C4-2B (cell line): ENCODE measurements at regions not wholly inside any gene's neighbourhood (a gene's known extent, or its start where the extent isn't known, plus 50 kb on each side); places are given as distances from the start of the nearest gene placed in this dataset.

Source experiments
- H3K27ac ChIP-seq: fragments of 450-650 bp; 2 replicates; pipeline ENCODE4 v1.5.1; 2017
- ZFX ChIP-seq: fragments of 450-650 bp; IDR thresholded peaks from 2 replicates; pipeline ENCODE4 v1.6.1; 2017
- TF ChIP-seq, protein P1 (sequence below): fragments of 450-650 bp; conservative IDR thresholded peaks from 2 replicates; pipeline ENCODE4 v1.5.1; 2017; ENCODE audit warnings: mild to moderate bottlenecking

DNA sequence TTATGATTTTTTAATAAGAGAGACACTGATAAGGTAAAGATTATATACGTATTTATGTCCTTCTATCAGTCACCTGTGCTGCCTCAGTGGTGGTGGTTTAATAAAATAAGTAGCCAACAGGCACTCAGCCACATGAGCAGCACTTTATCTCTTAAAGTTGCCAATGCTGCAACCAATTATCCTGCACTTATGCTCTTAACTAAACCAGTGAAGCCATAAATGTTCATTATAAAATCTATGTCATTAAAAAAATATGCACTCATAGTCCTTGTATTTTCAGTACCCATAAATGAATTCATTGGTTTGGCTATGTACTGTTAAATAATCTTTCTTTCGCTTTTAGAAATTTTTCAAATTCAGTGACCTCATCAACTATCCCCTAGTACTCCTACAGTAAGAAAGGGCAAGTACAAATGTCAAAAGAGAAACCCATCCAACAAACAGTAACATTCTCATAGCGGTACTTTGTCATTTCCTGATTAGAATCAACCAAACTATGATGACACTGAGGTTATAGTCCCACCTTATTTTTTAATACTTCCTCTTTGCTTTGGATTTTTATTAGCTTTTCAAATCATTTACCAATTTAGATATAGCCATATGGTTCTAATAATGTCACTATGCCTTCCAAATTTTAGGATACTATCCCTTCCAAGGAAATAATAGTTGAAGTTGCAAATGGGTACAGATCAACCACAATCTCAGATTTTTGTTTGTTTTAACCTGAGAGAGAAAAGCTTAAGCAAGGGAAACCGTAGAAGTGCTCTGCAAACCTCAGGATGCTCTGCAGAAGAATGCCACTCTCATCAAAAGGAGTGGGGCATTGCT is 190.9 kb downstream of the KLF12 start:
- no peak for TF ChIP-seq ZFX
- TF ChIP-seq, protein P1, sequence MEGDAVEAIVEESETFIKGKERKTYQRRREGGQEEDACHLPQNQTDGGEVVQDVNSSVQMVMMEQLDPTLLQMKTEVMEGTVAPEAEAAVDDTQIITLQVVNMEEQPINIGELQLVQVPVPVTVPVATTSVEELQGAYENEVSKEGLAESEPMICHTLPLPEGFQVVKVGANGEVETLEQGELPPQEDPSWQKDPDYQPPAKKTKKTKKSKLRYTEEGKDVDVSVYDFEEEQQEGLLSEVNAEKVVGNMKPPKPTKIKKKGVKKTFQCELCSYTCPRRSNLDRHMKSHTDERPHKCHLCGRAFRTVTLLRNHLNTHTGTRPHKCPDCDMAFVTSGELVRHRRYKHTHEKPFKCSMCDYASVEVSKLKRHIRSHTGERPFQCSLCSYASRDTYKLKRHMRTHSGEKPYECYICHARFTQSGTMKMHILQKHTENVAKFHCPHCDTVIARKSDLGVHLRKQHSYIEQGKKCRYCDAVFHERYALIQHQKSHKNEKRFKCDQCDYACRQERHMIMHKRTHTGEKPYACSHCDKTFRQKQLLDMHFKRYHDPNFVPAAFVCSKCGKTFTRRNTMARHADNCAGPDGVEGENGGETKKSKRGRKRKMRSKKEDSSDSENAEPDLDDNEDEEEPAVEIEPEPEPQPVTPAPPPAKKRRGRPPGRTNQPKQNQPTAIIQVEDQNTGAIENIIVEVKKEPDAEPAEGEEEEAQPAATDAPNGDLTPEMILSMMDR = no peak

DNA sequence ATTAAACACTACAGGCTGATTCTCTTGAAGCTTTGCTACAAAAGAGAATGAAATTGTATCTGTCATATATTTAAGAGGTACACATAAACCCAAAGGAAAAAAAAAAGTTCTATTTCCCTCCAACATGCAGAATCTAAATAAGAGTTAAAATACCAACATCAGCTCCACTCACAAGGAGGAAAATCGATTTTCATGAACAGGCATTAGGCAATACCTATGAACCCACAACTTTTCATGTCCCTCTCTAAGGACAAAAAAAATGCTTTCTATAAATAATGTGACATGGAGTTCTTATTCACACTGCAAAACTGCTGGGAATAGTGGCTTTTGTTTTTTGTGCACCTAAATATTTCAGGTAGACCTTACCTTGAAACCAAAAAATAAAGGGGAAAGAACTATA is 192.5 kb downstream of the KLF12 start:
- H3K27ac ChIP-seq = no peak overlapping the region
- TF ChIP-seq, protein P1 = no peak
- TF ChIP-seq ZFX = no peak

More for the DNA sequence above, 190.9 kb downstream of the KLF12 start:
- H3K27ac ChIP-seq = no peak overlapping the region

DNA sequence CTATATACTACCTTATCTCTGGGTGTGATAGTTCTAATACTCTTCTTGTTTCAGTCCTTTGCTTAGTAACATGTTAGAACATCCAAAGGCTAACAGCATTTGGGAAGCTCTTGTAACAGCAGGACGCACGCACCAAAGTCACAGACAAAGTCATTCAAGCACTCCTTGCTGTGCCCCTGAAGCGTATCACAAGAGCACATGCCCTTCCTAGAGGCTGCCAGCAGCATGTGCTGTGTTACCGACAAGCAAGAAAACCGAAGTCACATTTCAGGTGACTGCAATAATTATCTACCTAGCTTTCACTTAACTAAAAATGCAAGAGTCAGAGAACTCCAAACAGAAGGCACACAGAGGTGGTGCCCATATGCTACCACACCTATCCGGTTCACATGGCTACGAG is 194.1 kb downstream of the KLF12 start:
- H3K27ac ChIP-seq = no peak overlapping the region
- no peak for TF ChIP-seq ZFX
- TF ChIP-seq, protein P1 = no peak

DNA sequence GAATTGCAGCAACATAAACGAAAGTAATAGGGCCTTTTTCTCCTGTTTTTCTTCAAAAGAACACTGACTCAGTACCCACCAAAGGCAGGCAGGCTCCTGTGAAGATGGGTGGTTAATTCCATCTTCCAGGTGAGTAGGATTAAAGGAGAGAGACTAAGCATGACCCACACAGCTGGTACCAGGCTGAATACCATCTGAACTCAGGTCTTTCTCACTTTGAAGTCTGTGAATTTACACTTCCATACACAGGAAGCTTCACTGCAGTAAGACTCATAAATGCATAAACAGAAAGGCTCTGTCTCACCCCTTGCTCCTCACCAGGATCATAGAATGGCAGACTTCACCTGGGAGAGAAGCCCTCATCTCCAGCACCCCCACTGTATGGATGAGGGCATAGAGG is 194.6 kb downstream of the KLF12 start:
- no peak overlapping the region for H3K27ac ChIP-seq
- TF ChIP-seq ZFX = no peak
- TF ChIP-seq, protein P1 = no peak

DNA sequence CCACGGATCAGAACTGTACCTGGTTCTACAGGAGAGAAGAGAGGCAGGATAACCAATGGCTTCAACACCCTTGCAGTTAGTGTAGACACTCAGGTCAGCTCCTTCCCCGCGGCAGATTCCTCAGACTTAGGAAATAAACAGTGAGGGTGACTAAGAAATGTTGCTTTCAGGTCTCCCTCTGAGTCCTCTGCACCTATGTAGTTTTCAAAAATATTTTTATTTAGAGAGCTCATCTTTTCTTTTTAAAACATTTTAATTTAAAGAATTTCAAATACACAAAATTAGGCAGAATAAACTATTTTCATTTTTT is 195.2 kb downstream of the KLF12 start:
- TF ChIP-seq, protein P1 = no peak
- TF ChIP-seq ZFX = no peak
- no peak overlapping the region for H3K27ac ChIP-seq

DNA sequence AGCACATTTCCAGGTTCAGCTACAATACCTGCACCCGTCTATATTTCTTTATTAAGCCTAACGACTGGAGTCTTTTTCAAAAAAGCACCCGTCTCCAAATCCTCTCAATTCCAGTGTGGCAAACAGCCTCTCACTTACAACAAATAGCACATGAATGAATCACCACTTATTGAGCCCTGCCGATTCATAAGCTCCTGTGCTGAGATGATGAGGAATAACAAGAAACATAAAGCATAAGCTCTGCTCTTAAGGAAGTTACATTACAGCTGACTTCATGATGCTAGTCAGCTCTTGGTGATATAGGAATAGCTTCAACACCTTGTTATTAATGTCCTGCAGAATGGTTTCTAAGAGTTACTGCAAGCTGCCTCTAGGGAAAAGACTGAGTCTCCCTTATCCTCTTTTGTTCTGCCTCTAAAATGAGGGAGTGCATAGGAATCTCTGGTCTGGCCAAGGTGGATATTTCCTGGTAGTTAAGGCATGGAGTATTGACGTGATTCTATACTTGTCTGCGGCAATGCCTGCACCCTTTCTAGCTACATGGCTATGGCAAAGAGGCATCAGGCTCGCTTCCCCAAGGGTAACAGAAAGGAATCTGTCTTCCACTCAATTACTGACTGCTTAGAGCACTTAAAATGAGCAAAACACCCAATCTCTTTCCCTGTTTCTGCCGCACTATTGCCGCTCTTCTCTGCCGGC is 195.7 kb downstream of the KLF12 start:
- no peak overlapping the region for H3K27ac ChIP-seq

DNA sequence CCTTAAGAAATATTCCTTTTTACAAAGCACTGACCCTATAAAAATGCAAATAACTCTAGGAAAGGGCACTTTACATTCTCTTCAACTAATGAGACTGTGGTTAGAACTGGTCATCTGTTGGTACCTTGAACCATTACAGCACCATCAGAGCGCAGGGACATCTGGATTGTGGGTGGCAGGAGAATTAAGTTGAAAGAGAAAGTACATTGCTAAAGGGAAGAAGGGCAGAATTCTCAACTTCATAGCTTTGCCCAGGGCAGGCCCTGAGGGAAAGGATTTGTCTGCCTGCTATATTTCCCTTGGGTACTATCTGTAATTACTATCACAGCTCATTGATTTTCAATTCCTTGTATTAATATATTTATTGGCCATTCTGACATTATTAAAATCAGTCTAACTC is 196.8 kb downstream of the KLF12 start:
- no peak for TF ChIP-seq ZFX
- TF ChIP-seq, protein P1 = no peak
- no peak overlapping the region for H3K27ac ChIP-seq

More for the DNA sequence above, 195.7 kb downstream of the KLF12 start:
- TF ChIP-seq ZFX = no peak
- TF ChIP-seq, protein P1 = no peak
